Left colon (tissue), 2 donors: ENCODE measurements at regions not wholly inside any gene's neighbourhood (a gene's known extent, or its start where the extent isn't known, plus 50 kb on each side); places are given as distances from the start of the nearest gene placed in this dataset.
"Not testable (repeated sequence)": the region's sequence is repeated elsewhere in the genome, so short reads cannot be mapped to it uniquely, and the experiment has no call there.

Source experiments
- ATAC-seq: fragments of 200-7000 bp; cut with Tn5 transposase; one replicate; pipeline ENCODE4 v1.9.1; 2020; ENCODE audit warnings: mild to moderate bottlenecking, moderate library complexity
- DNase-seq, 2 donors: peaks; one replicate each; pipeline ENCODE4 v3.0.0-alpha.2; 2020
- intact Hi-C, 2 donors: fragments of 100-400 bp; cut with DNase I in 1 of 2; cut with micrococcal nuclease in 1 of 2; formaldehyde crosslinking; loops; one replicate each; pipeline versions ENCODE4 v1.11.2 to v1.14.0; 2022; cut with DNase I, micrococcal nuclease
- donor health status: DM: no; HTN: no; CAD: no.
- donor health status: DM: yes; HTN: yes; CAD: no.

DNA sequence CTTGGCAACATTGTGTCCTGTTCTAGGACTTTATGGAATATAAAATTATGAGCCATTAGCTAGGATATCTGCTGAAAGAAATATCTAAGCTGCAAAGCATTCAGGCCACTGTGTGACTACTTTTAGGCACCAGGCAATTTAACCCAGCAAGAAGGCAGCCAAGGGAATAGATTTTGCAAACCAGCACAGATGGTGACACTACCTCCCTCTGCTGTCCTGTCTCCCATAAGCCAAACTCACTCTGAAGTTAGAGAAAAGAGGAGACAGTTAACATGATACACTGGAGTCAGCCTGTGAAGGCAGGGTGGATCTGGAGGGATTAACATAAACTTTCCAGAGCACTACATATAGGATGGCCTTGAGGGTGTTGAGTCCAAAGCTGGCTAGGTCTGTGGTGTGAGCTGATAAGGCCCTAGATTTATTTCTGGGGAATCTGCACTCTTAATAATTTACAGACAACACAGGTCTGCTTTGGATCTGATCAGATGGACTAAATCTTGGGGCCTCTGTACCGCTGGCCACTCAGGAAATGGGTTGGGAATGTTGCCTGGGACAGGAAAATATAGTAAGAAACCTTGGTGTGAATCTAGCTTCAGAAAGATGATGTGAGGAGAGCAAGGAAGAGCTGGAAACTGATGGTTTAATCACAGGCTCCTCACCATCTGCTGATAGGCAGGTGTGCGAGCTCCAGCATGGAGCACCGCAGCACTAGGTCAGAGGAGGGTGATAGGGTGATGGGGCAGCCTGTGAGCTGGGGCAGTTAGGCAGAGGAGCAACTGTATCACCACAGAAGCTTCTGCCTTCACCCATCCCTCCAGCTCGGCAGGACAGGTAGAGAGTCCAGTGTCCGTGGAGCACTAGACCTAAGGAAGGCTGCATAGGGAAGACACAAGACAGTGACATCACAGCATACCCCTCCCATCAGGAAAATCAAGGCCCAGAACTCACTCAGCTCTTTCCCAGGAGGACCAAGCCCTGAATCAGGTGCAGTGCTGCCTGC is 229.9 kb upstream of the PRSS1 start:
- DNase-seq (no peak), ATAC-seq (peak; percentile 2)
- intact Hi-C loops: no loop called here

DNA sequence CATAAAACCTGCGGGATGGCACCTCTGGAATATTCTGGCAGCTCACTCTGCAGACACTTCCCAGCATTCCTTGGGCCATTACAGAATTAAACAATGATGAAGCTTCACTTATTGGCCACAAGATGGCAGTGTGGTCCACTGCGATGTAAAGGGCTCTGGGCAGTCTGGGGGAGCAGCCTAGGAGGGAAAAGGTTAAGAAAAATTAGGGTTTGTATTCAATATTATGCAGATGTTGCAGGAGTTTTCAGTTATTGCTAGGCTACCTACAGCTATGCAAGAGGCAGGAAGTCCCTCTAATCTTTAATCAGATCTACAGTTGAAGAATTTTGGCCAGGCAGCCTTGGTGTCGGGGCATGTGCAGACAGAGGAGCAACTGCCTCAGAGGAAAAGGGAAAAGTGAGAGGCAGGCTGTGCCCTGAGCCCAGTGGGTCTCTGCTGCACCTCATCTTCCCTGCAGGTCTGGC is 233.2 kb upstream of the PRSS1 start:
- ATAC-seq: peak; percentile 64
- peak in 1 of 2 donors; percentile 41 for DNase-seq
- intact Hi-C loops: no loop called here

DNA sequence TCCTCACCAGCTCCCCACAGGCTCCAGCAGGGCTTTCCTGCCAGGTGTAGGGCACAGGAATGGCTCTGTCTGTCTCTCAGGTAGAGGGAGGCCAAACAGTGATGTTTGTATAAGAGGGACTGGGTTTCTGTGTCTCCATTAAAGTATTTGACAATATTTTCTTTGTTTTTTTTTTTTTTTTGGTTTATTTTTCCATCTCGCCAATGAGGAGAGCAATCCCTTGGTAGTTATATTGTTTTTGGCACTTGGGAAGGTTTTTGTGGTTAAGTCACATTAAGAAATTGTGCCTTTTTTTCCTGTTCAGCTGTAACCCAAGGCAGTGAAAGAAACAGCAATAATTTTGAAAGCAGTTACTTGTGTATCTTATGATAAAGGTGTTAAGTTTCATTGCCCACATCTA is 234.6 kb upstream of the PRSS1 start:
- DNase-seq, ATAC-seq, intact Hi-C loops: not testable (repeated sequence)

DNA sequence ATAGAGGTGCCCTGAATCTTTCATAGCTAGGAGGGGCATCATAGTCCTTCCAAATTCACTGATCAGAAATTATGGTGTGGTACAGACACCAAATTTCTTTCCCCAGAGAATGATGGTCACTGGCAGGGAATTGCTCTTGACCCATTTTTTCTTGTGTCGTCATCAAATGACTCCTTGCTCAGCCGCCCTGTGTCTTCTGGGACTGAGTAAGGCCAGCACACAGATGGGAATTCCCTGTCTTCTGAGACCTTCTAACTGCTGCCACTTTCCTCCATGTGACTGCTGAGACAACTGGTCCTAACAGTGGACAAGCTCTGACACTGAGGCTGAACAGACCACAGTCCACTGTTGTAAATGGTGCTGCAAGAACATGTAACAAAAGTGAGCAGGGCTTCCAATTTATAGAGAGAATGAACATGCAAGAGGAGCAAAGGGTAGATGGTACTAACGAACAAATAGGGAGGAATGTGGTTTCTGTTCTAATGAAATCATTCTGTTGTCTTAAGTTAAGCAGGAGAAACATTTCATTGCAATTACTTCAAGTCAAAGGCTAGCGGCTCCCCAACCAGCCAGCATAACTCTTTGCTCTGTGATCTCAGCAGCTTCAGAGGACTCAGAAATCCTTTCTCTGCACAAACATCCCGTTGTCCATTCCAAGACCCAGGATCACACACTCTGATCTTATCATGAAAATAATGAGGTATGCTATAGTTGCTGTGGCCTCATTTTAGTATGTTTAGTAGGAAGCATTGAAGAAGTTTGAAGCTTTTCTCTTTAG is 235.9 kb upstream of the PRSS1 start:
- intact Hi-C loops: no loop called here
- no peak for ATAC-seq
- DNase-seq: no peak

DNA sequence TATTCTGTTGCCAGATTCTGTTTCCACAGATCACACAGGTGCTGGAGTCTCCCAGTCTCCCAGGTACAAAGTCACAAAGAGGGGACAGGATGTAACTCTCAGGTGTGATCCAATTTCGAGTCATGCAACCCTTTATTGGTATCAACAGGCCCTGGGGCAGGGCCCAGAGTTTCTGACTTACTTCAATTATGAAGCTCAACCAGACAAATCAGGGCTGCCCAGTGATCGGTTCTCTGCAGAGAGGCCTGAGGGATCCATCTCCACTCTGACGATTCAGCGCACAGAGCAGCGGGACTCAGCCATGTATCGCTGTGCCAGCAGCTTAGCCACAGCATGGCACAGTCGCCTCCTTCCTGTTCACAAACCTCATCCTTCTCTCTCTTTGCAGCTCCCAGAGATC is 237.5 kb upstream of the PRSS1 start:
- no peak for DNase-seq
- intact Hi-C loops: no loop called here
- ATAC-seq: no peak

DNA sequence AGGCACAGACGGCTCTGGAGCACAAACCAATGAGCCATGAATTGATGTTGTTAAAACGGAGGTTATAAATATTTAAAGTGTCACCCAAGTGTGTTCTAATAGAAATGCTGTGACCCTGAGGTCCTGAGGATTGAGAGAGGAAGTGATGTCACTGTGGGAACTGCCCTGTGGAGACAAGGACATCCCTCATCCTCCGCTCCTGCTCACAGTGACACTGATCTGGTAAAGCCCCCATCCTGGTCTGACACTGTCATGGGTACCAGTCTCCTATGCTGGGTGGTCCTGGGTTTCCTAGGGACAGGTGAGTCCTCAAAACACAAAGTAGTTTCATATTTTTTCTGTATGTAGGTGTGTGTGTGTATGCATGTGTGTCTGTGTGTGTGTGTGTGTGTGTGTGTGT is 237.9 kb upstream of the PRSS1 start:
- intact Hi-C loops: no loop called here
- ATAC-seq (no peak), DNase-seq (no peak)

DNA sequence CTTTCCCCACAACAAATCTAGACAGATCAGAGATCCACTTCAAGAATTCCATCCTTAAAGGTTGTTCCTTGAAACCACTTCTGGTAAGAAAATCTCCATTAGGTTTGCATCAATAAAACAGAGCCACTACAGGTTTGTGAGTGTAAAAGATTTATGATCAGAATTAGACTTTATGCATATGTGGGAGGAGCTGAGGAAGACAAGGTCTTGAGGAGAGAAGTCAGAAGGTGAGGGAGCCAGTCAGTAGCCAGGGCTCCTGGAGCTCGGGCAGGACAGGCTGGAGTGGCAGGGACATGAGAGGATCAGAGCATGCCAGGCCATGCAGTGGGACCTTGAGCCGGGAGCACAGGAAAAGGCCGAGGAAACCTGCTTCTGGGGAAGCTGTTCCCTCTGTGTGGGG is 240.0 kb upstream of the PRSS1 start:
- intact Hi-C loops: not testable (repeated sequence)
- peak; percentile 62 for ATAC-seq
- peak in 1 of 2 donors; percentile 35 for DNase-seq

DNA sequence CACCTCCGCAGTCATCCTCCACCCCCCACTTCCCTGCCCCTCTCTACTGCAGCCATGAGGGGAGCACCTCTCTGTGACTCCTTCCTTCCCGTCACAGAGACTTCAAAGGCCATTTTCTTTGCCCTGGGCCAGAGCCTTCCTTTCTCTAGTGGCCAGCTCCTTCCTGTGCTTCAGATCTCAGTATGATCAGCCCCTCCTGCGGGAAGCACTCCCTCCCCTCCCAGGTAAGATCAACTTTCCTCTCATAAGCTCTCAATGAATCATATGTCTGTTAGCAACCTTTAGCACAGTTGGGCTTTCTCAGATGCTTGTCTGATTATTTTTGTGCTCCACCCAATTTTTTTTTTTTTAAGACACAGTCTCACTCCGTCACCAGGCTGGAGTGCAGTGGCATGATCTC is 241.0 kb upstream of the PRSS1 start:
- ATAC-seq (peak; percentile 96), DNase-seq (peak; percentile 53 to 73)
- intact Hi-C loops: no loop called here

DNA sequence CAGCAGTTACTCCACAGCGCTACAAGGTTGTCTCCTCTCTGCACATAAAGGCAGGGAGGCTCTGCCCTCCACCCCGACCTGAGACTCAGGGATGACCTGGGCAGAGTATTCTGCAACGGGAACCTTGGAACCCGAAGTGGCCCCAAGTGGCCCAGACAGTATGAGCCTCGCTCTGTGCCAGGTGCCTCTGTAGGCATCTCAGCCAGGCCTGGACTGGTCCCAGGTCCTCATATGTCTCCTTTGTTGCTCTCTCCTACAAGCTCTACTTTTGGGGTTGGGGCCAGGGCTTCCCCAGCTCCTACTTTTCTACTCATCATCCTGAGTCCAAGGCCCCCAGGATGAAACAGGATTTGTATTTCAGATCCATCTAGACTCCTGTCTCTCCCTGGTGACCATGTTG is 241.5 kb upstream of the PRSS1 start:
- ATAC-seq (no peak), DNase-seq (no peak)
- intact Hi-C loops: no loop called here

DNA sequence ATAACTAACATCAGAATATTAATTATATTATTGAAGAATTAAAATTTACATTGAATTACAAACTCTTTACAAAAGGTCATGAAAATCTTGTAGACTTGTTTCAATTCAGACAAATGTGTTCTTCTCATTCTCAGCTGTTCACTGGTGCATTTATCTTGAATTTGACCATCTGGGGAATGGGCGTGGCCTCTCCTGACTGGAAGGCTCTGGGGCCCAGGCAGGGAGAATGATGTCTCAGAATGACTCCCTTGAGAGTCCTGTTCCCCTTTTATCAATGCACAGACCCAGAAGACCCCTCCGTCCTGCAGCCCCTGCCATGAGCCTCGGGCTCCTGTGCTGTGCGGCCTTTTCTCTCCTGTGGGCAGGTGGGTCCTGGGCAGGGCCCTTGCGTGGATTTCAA is 242.2 kb upstream of the PRSS1 start:
- DNase-seq, intact Hi-C loops, ATAC-seq: not testable (repeated sequence)

DNA sequence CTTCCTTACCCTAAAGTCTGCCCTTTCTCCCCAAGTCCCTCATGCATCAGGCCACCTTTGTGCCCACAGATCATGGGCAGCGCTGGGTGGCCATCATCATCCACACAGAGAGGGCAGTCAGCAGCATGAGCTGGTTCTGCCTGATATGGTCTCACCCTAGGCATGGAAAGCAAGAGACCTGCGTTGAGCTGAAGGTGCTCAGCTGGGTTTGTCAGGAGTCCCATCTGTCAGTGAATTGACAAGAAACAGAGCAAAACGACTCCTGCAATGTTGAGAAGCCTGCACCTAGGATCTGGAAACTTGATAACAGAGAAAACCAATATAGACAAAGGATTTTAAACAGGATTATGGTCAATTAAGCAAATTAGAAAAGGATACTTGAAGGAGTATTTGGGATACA is 242.7 kb upstream of the PRSS1 start:
- ATAC-seq: no peak
- no peak for DNase-seq
- intact Hi-C loops: no loop called here

DNA sequence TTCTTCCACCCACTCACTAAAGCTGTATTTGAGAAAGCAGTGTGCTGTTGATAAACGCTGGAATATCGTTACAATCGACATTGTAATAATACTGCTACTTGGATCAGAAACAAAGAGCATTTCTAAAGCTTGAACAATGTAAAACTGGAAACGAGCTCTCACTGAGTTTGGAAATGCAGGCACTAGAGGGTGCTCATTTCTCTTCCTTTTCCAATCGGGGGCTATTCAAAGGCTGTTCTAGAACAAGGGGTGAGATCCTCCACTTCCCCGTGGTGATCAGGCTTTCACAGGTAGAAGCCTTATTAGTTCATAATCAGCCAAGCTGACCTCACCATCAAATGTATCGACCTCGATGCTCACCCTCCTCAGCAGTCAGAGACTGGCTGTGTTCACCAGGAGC is 245.3 kb upstream of the PRSS1 start:
- intact Hi-C loops, ATAC-seq, DNase-seq: not testable (repeated sequence)

DNA sequence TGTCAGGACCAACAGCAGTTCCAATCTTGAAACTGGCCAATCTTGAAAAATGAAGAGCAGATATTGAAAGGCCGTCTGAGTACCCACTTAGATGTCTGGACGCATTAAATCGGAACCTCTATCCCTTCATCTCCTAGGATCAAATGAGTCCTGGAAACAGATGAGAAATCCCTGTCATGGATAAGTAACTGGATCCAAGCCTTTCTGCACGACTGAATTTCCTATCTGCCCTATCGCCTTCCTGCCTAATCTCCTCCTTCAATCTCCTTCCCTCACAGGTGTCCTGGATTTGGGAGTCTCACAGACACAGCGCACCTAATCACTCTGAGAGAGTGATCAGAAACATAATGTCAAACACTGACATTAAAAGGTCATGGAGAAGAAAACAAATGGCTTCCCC is 245.2 kb upstream of the PRSS58 start:
- intact Hi-C loops: no loop called here
- DNase-seq (no peak), ATAC-seq (no peak)

DNA sequence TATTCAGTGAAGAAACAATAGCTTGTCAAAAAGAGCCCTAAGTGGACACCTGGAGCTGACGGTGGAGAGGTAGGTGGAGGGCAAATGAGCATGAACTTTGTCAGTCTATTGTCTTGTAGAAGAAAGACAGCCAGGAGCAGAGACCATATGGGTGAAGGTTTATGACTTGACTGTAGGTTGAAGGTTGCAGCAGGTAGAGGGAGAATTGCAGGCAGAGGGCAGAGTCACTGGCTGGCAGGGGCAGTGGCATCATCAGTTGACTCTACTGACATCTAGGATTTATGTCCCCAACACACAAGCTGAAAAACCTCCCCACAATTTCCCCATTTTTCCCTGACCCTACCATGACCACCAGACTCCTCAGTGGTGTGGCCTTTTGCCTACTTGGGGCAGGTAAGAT is 243.6 kb upstream of the PRSS58 start:
- peak; percentile 86 for ATAC-seq
- intact Hi-C loops: no loop called here

DNA sequence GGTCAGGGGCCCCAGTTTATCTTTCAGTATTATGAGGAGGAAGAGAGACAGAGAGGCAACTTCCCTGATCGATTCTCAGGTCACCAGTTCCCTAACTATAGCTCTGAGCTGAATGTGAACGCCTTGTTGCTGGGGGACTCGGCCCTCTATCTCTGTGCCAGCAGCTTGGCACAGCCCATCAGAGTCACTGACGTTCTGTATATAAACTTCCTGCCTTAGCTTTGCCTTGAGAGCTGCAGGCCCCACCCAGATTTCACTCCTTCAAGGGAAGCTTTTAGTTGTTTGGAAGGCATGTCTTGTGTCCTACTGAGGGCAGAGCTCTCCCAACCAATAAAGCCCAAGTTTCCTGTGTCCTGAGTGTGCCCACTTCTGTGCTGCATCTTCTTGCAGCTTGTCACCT is 242.5 kb upstream of the PRSS58 start:
- intact Hi-C loops: no loop called here
- peak; percentile 79 for ATAC-seq
- peak; percentile 39 to 50 for DNase-seq

More for the DNA sequence above, 243.6 kb upstream of the PRSS58 start:
- peak in 1 of 2 donors; percentile 47 for DNase-seq

DNA sequence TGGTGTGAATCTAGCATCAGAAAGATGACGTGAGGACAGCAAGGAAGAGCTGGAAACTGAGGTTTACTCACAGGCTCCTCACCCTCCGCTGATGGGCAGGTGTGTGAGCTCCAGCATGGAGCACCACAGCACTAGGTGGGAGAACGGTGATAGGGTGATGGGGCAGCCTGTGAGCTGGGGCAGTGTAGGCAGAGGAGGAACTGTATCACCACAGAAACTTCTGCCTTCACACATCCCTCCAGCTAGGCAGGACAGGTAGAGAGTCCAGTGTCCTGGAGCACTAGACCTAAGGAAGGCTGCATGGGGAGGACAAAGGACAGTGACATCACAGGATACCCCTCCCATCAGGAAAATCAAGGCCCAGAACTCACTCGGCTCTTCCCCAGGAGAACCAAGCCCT is 241.8 kb upstream of the PRSS58 start:
- intact Hi-C loops: no loop called here
- no peak for ATAC-seq
- no peak for DNase-seq

DNA sequence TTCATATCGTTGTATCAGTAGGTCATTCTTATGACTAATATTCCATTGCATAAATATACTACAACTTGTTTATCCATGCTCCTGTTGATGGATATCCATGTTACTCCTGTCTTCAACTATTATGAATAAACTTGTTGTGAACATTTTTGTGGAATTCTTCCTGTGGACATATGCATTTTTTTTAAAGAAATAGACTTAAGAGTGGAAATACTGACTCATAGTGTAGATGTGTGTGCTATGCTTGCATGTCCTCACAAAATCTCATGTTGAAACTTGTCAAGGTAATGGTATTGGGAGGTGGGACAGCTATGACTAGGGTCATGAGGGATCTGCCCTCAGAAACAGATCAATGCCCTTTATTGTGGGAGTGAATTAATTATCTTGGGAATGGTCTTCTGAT is 240.5 kb upstream of the PRSS58 start:
- intact Hi-C loops: no loop called here

DNA sequence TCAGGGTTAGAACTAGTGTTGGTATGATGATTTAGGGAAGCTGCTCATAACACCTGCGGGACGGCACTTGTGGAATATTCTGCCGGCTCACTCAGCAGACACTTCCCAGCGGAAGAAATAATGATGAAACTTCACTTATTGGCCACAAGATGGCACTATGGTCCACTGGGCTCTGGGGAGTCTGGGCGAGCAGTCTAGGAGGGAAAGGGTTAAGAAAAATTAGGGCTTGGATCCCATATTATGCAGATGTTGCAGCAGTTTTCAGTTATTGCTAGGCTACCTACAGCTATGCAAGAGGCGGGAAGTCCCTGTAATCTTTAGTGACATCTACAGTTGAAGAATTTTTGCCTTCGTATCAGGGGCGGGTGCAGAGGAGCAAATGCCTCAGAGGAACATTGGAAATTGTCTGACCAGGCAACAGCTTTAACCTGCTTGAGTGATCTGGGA is 238.7 kb upstream of the PRSS58 start:
- intact Hi-C loops: no loop called here
- peak; percentile 46 for ATAC-seq
- no peak for DNase-seq

More for the DNA sequence above, 240.5 kb upstream of the PRSS58 start:
- DNase-seq (no peak), ATAC-seq (no peak)

DNA sequence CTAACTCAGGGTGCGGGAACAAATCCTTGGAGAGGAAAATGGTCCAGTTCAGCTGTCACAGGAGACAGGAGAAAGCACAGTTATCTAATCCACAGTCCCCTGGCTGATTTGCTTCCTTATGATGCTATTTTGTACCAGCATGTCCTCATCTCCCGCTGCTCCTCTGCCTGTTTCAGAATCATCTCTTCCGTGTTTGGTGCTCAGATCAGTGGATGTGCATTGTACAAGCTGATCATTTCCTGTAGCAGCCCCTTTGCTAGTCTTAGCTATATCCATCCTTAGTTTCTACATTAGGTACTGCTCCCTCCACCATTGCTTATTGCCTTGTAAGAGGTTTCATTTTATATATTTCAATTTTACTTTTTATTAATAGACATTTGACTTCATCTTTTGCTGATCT is 238.0 kb upstream of the PRSS58 start:
- DNase-seq, ATAC-seq, intact Hi-C loops: not testable (repeated sequence)

DNA sequence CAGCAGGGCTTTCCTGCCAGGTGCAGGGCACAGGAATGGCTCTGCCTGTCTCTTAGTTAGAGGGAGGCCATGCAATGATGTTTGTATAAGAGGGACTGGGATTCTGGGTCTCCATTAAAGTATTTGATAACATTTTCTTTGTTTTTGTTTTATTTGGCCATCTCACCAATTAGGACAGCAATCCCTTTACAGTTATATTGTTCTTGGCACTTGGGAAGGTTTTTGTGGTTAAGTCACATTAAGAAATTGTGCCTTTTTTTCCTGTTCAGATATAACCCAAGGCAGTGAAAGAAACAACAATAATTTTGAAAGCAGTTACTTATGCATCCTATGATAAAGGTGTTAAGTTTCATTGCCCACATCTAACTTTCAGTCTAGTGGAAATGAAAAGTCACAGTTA is 237.4 kb upstream of the PRSS58 start:
- intact Hi-C loops, ATAC-seq, DNase-seq: not testable (repeated sequence)
